IPS DF 6.9 (cell line): ENCODE measurements at regions not wholly inside any gene's neighbourhood (a gene's known extent, or its start where the extent isn't known, plus 50 kb on each side); places are given as distances from the start of the nearest gene placed in this dataset.

Experiments
- DNase-seq: peaks from one replicate; pipeline ENCODE4 v3.0.0-alpha.2; 2013; ENCODE audit warnings: low read depth, low spot score
- H3K27ac ChIP-seq: one replicate; pipeline ENCODE4 v1.5.1; 2013; ENCODE audit warnings: low read length, control low read depth
- H3K27me3 ChIP-seq: 2 replicates; pipeline ENCODE4 v1.6.1; 2013; ENCODE audit warnings: mild to moderate bottlenecking, low read length; ENCODE audit not compliant: control insufficient read depth, insufficient read depth
- H3K36me3 ChIP-seq: 2 replicates; pipeline ENCODE4 v1.6.1; 2013; ENCODE audit warnings: low read length; ENCODE audit not compliant: control insufficient read depth, insufficient read depth
- H3K4me1 ChIP-seq: 2 replicates; pipeline ENCODE4 v1.6.1; 2013; ENCODE audit warnings: low read length; ENCODE audit not compliant: control insufficient read depth, insufficient read depth
- H3K4me3 ChIP-seq: 2 replicates; pipeline ENCODE4 v1.5.1; 2013; ENCODE audit warnings: mild to moderate bottlenecking, low read length
- H3K9me3 ChIP-seq: 2 replicates; pipeline ENCODE4 v1.6.1; 2013; ENCODE audit warnings: low read length, inconsistent platforms; ENCODE audit not compliant: control insufficient read depth, insufficient read depth
- WGBS: extraction: QIAGEN DNeasy Blood & Tissue Kit; methylation state at CpG from one replicate; pipeline ENCODE4 v1.1.7; 2013; ENCODE audit warnings: mixed read lengths, missing lambda C conversion rate; ENCODE audit not compliant: insufficient read length, insufficient coverage; 5-methylcytosine and 5-hydroxymethylcytosine counted together

DNA sequence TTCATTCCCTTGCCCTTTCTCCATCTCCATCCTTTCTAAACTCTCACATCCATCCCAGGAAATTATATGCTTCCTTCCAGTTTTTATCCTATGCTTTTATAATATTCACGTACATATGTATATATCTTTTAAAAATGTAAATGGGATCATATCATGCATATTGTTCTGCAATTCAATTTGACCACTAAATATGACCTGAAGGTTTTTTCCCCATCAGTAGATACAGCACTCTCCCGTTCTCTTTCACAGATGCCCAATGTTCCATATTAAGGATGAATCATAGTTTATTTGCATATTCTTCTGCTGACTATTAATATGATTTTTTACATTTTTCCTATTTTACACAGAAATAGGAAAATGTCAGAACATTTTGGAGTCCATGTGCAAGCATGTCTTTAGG, 213.3 kb upstream of the PARD3B start:
- WGBS, result 100% methylated on average over 1 of the region's 2 CpGs
- H3K36me3 ChIP-seq, result no peaks in the 10 kb centered on the region
- no peak overlapping the region for H3K4me3 ChIP-seq
- no peak overlapping the region for H3K27ac ChIP-seq
- H3K4me1 ChIP-seq, result no peaks in the 10 kb centered on the region
- H3K9me3 ChIP-seq, result no peaks in the 10 kb centered on the region
- H3K27me3 ChIP-seq, result no peaks in the 10 kb centered on the region
- no peak for DNase-seq

DNA sequence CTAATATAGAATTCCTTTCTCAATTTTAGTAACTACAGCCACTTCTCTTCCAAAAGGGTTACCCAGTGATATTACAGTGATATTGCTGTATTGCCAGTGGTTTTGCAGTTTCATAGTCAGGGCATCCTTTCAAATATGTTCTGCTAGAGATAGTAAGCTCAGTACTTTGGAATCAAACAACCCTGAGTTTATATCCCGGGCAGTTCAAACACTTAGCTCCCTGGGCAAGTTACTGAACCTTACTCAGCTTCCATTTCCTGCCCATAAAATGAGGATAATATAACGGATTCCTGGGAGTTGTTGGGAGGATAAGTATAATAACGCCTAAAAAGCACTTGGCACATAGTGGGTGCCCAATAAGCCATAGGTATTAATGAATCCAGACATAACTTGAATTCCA, 212.6 kb upstream of the PARD3B start:
- no peaks in the 10 kb centered on the region for H3K9me3 ChIP-seq
- no peak overlapping the region for H3K27ac ChIP-seq
- no CpG with 5 or more reads among the region's 3 CpGs for WGBS
- no peaks in the 10 kb centered on the region for H3K4me1 ChIP-seq
- H3K27me3 ChIP-seq, result no peaks in the 10 kb centered on the region
- H3K4me3 ChIP-seq, result no peak overlapping the region
- DNase-seq, result no peak
- no peaks in the 10 kb centered on the region for H3K36me3 ChIP-seq

DNA sequence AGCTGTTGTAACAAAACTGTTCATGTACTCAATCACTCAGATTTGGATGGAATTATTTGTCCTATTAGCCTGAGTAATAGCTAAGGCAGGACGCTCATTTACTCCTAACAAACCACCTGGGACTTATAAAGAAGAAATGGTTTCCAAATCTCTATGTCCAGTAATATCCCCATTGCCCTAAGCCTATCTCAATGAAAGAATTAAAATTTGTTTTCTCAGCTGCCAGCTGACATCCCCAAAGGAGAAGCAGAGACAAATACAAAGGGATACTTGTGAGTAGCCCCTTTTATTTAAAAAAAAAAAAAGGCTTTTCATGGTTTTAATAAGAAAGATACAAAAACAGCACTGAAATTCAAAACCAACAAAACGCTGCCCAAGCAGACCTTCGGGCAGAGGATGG, 211.4 kb upstream of the PARD3B start:
- no peaks in the 10 kb centered on the region for H3K4me1 ChIP-seq
- H3K27me3 ChIP-seq, result no peaks in the 10 kb centered on the region
- no peak overlapping the region for H3K27ac ChIP-seq
- DNase-seq, result no peak
- no CpG with 5 or more reads among the region's 3 CpGs for WGBS
- no peaks in the 10 kb centered on the region for H3K36me3 ChIP-seq
- no peaks in the 10 kb centered on the region for H3K9me3 ChIP-seq
- no peak overlapping the region for H3K4me3 ChIP-seq

DNA sequence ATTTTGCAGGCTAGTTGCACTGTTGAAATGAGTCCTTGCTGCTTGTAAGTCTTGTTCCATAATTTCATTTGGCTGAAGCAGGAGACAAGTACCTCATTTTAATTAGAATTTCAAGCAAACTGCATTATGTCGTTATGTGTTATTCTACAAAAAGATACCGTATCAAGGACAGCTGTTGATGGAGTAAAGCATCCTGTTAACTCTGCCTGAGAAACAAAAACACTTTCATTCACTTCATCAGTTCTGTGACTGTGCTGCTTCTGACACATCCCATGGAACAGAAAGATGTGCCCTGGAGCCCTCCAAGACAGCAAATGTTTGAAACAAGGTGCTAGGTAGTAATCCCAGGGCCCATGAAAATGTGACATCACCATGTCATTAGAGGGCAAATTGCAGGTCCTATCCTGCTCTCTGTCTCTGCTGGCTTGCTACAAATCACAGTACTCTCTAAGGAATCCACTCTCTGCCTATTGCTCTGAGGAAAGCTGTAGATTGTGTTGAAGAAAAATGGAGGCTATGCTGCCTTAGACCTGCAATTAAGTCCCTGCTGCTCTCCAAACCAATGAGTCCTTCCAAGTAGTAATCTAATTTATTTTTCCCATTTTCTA, 209.7 kb upstream of the PARD3B start:
- Histone ChIP-seq H3K4me1 (no peaks in the 10 kb centered on the region), H3K27ac (no peak overlapping the region), H3K27me3 (no peaks in the 10 kb centered on the region), H3K4me3 (no peak overlapping the region), H3K36me3 (no peaks in the 10 kb centered on the region), H3K9me3 (no peaks in the 10 kb centered on the region)
- no peak for DNase-seq
- WGBS, result no CpG with 5 or more reads among the region's 2 CpGs

DNA sequence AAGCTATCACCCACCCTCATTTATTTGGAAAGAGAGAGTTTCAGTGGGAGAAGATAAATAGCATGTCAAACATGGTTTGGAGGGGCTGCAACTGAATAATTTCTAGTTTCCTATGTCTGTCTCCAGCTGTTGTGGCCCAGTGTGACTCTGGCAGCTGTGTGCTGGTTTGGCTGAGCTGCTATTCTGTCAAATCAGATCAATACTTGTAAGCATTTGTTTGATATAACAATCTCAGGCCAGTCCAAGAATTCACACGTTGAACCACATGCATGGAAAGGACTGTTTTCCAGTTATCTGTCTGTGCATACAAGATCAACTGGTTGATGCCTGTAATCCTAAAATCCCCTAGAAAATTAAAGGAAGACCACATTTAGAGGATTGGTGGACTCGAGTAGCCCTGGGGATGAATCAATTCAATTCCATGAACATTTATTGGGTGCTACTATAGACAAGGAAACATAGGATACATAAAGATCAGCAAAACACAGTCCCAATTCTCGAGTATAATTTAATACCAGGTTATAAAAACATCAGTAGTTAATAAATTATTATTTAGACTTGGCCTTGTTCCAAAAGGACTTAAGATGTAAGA, 209.0 kb upstream of the PARD3B start:
- H3K27ac ChIP-seq, result no peak overlapping the region
- no peaks in the 10 kb centered on the region for H3K9me3 ChIP-seq
- no peak for DNase-seq
- no peak overlapping the region for H3K4me3 ChIP-seq
- WGBS, result no CpG with 5 or more reads among the region's 3 CpGs
- H3K27me3 ChIP-seq, result no peaks in the 10 kb centered on the region
- no peaks in the 10 kb centered on the region for H3K36me3 ChIP-seq
- no peaks in the 10 kb centered on the region for H3K4me1 ChIP-seq

DNA sequence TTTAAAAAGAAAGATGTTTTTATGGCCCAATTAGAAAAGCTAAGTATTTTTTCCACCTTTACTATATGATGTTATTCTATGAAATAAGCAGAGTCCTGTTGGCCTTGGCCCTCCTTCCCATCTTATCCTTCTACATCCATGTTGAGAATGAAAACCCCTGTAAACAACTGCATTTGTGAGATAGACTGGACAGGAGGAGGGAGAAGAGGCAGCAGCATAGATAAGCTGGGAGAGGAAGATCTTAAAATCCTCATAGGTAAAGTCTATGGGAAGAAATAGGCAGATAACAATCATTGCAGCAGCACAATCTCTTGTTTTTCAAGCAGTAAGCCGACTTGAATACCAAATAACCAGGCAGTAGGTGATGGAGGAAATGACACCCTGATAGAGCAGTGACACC, 207.6 kb upstream of the PARD3B start:
- WGBS, result no CpG with 5 or more reads among the region's 1 CpG
- H3K9me3 ChIP-seq, result no peaks in the 10 kb centered on the region
- no peaks in the 10 kb centered on the region for H3K36me3 ChIP-seq
- H3K27ac ChIP-seq, result no peak overlapping the region
- no peak for DNase-seq
- H3K27me3 ChIP-seq, result no peaks in the 10 kb centered on the region
- no peaks in the 10 kb centered on the region for H3K4me1 ChIP-seq
- H3K4me3 ChIP-seq, result no peak overlapping the region

DNA sequence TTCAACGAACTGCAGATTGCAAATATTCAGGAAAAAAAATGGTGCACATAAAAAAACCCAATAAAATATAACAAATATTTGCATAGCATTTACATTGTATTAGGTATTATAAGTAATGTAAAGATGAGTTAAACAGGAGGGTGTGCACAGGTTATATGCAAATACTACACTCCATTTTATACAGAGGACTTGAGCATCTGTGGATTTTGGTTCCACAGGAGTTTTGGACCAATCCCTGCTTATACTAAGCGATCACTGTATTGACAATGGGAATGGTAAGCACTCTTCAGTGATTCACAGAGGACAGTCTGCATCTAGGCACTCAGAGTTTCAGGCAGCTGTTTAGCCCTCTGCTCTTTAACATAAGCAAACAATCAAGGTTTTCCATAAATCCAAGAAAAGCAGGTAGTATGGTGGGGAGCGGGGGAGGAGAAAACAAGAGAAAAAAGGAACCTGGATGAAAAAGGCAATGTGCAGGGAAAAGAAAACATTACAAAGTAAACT, 206.0 kb upstream of the PARD3B start:
- no CpG with 5 or more reads among the region's 3 CpGs for WGBS
- Histone ChIP-seq H3K9me3 (no peaks in the 10 kb centered on the region), H3K27me3 (no peaks in the 10 kb centered on the region), H3K4me1 (no peaks in the 10 kb centered on the region), H3K27ac (no peak overlapping the region), H3K4me3 (no peak overlapping the region), H3K36me3 (no peaks in the 10 kb centered on the region)
- DNase-seq, result no peak

DNA sequence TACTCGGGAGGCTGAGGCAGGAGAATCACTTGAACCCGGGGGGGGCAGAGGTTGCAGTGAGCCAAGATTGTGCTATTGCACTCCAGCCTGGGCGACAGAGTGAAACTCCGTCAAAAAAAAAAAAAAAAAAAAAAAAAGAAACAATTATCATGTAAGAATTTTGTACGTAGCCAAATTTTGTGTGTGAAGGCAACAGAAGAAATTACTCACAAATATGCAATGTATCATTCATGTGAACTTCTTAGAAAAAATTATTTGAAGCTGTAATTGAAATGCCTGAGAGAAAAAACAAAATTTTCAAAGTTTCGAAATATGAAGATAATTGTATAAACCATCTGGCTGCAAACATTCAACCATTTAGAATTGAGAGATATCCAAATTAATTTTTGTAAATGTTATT, 204.8 kb upstream of the PARD3B start:
- DNase-seq, result no peak
- H3K27ac ChIP-seq, result no peak overlapping the region
- no peaks in the 10 kb centered on the region for H3K36me3 ChIP-seq

DNA sequence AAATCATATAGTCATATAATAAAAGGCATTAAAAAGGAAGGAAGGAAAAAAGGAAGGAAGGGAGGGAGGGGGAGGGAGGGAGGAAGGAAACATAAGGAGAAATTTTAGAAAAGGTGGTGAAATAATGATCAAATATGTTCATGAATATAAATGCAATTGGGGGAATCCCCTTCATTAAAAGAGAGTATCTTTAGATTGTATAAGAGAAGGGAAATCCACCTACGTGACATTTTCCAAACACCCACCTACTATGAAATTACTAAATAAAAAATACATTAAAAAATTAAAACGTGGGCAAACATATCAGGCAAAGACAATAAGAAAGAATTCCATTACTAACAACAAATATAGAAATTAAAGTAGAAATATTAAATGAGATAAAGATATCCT, 203.4 kb upstream of the PARD3B start:
- Histone ChIP-seq H3K9me3 (no peaks in the 10 kb centered on the region), H3K27me3 (no peaks in the 10 kb centered on the region), H3K27ac (no peak overlapping the region), H3K36me3 (no peaks in the 10 kb centered on the region), H3K4me3 (no peak overlapping the region), H3K4me1 (no peaks in the 10 kb centered on the region)
- no CpG with 5 or more reads among the region's 2 CpGs for WGBS
- DNase-seq, result no peak

More for the DNA sequence above, 204.8 kb upstream of the PARD3B start:
- no peaks in the 10 kb centered on the region for H3K27me3 ChIP-seq
- WGBS, result no CpG with 5 or more reads among the region's 6 CpGs
- H3K4me1 ChIP-seq, result no peaks in the 10 kb centered on the region
- H3K9me3 ChIP-seq, result no peaks in the 10 kb centered on the region
- H3K4me3 ChIP-seq, result no peak overlapping the region

DNA sequence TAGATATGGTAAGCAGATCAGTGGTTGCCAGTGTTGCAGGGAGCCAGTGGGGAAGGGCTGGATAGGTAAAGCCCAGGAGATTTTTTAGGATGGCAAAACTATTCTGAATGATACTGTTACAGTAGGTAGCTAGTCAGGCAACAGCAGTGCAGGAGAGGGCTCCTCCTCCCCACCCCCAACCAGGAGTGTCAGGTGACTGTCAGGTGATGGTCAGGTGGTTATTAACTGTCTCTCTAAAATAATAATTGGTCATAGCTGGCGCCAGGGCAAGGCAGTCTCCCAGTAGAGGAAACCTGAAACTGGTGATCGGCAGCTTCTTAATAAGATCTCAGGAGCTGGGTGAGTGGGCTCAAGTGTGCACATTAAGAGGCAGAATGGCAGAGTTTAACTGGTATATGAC, 201.6 kb upstream of the PARD3B start:
- no CpG with 5 or more reads among the region's 2 CpGs for WGBS
- DNase-seq, result no peak
- Histone ChIP-seq H3K27ac (no peak overlapping the region), H3K27me3 (no peaks in the 10 kb centered on the region), H3K9me3 (no peaks in the 10 kb centered on the region), H3K4me3 (no peak overlapping the region), H3K4me1 (no peaks in the 10 kb centered on the region), H3K36me3 (no peaks in the 10 kb centered on the region)

DNA sequence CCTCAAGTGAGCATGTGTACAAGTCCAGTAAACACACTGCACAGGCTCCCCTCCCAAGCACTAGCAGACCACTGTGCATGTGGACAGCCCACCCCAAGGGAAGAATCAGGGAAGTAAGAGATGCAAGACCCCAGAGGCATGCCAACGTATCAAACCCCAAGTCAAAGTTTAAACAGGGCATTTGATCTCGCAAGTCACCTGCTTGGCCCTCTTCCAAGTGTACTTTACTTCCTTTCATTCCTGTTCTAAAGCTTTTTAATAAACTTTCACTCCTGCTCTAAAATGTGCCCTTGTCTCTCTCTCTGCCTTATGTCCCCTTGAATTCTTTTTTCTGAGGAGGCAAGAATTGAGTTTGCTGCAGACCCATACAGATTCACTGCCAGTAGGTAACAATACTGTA, 201.2 kb upstream of the PARD3B start:
- Histone ChIP-seq H3K9me3 (no peaks in the 10 kb centered on the region), H3K4me1 (no peaks in the 10 kb centered on the region), H3K27ac (no peak overlapping the region), H3K36me3 (no peaks in the 10 kb centered on the region), H3K4me3 (no peak overlapping the region), H3K27me3 (no peaks in the 10 kb centered on the region)
- DNase-seq, result no peak
- WGBS, result no CpG with 5 or more reads among the region's 2 CpGs
